HEK293 (cell line): ENCODE measurements at regions not wholly inside any gene's neighbourhood (a gene's known extent, or its start where the extent isn't known, plus 50 kb on each side); places are given as distances from the start of the nearest gene placed in this dataset.

Source experiments
- FEZF1 ChIP-seq: fragments of 450-650 bp; formaldehyde crosslinking; IDR thresholded peaks from 2 replicates; pipeline ENCODE4 v1.5.1; 2016; ENCODE audit warnings: missing biosample characterization, missing genetic modification characterization
- KLF16 ChIP-seq: fragments of 450-650 bp; formaldehyde crosslinking; IDR thresholded peaks from 2 replicates; pipeline ENCODE4 v1.5.1; 2017; ENCODE audit warnings: missing biosample characterization, missing genetic modification characterization
- ZNF24 ChIP-seq: fragments of 450-650 bp; formaldehyde crosslinking; IDR thresholded peaks from 2 replicates; pipeline ENCODE4 v1.5.1; 2016; ENCODE audit warnings: missing biosample characterization, missing genetic modification characterization

DNA sequence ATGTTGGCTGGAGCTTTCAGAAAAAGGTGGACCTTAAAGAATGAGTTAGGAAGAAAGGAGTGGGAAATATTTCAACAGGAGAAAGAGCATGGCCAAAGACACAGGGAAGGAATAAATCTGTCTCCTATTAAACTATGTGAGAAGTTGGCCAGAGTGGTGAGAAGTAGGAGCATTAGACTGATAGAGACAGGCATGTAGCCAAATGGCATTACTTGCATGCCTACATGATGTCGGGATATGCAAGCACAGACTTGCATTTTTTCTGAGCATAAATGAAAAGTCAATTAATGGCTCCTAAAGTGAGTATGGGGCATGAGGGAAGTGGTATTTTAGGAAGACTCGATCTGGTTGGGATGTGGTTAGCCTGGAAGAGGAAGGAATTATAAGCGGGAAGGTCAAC lies 279.6 kb upstream of the PITX2 start:
- no peak for TF ChIP-seq FEZF1 (tag by site-specific recombination)
- no peak for TF ChIP-seq KLF16
- TF ChIP-seq ZNF24 (tag by site-specific recombination) = no peak
